K562 (cell line): ENCODE measurements at regions not wholly inside any gene's neighbourhood (a gene's known extent, or its start where the extent isn't known, plus 50 kb on each side); places are given as distances from the start of the nearest gene placed in this dataset.

Experiments used
- ATAC-seq: fragments of 200-7000 bp; cut with Tn5 transposase; 3 replicates; pipeline ENCODE4 v1.9.1; 2020; ENCODE audit warnings: moderate library complexity
- BruUV-seq: library from RNA; stranded (reverse); fragments of 400-500 nt; replicated peaks from 2 replicates; lab custom pipeline; 2021; lab: Mats Ljungman, UMichigan
- CTCF ChIA-PET: fragments of 300-600 bp; formaldehyde crosslinking; extraction: SDS; loops from one replicate; lab custom pipeline; 2021; ENCODE audit warnings: low intra/inter-chr PET ratio; lab: Yijun Ruan, JAX
- POLR2A ChIA-PET: fragments of 300-600, 350-650 bp; sonication (Branson Sonifier 250); formaldehyde crosslinking; extraction: SDS; loops from one replicate; lab custom pipeline; 2021; ENCODE audit warnings: antibody characterized with exemption, inconsistent platforms; lab: Yijun Ruan, JAX
- DNase-seq, 4 experiments: peaks; one replicate each; pipeline versions ENCODE4 v3.0.0 to v3.0.0-alpha.2; 2011 to 2018; ENCODE audit warnings: low spot score in 3 of 4, mixed read lengths in 3 of 4; ENCODE audit errors: extremely low read depth in 1 of 4
- FAIRE-seq: peaks from 2 replicates; lab custom pipeline; 2011; peaks lifted over from hg19 to GRCh38; lab: Jason Lieb, UNC
- H2AFZ ChIP-seq: 2 replicates; pipeline ENCODE4 v1.6.0; 2011; ENCODE audit warnings: low read depth, low read length, control low read depth, inconsistent platforms
- H3K27ac ChIP-seq: fragments of 200-600 bp; 3 replicates; pipeline ENCODE4 v1.8.0; 2011; ENCODE audit warnings: low read depth, mild to moderate bottlenecking, control low read depth, inconsistent platforms, low read length, moderate library complexity, mixed read lengths; ENCODE audit errors: extremely low read depth
- H3K27me3 ChIP-seq, 2 experiments: fragments of 300-600 bp in 1 of 2; 2 replicates in 1 of 2; 3 replicates in 1 of 2; pipeline versions ENCODE4 v1.6.0 to v1.8.0; 2011; ENCODE audit warnings: inconsistent platforms in 2 of 2, low read length in 2 of 2, mild to moderate bottlenecking in 1 of 2, mixed read lengths in 1 of 2, moderate library complexity in 1 of 2; ENCODE audit not compliant: control insufficient read depth in 2 of 2, insufficient read depth in 2 of 2
- H3K36me3 ChIP-seq: fragments of 300-600 bp; 3 replicates; pipeline ENCODE4 v1.8.0; 2011; ENCODE audit warnings: mild to moderate bottlenecking, low read length, inconsistent platforms; ENCODE audit not compliant: control insufficient read depth, insufficient read depth
- H3K4me1 ChIP-seq, 2 experiments: fragments of 200-600 bp in 1 of 2; replicated peaks in 1 of 2; 2 replicates in 1 of 2; 3 replicates in 1 of 2; pipeline versions ENCODE4 v1.5.1 to v1.8.0; 2011; ENCODE audit warnings: inconsistent platforms in 2 of 2, low read length in 2 of 2, mild to moderate bottlenecking in 1 of 2, mixed read lengths in 1 of 2, moderate library complexity in 1 of 2; ENCODE audit not compliant: control insufficient read depth in 2 of 2, insufficient read depth in 2 of 2
- H3K4me2 ChIP-seq: 2 replicates; pipeline ENCODE4 v1.6.1; 2011; ENCODE audit warnings: low read length, control low read depth, inconsistent platforms, mixed read lengths; ENCODE audit not compliant: insufficient read depth
- H3K4me3 ChIP-seq: fragments of 200-600 bp; sonication (generic), shearing (Covaris generic); 2 replicates; pipeline ENCODE4 v1.5.1; 2016; ENCODE audit warnings: control low read depth, inconsistent platforms
- H3K79me2 ChIP-seq: fragments of 200-600 bp; 3 replicates; pipeline ENCODE4 v1.8.0; 2011; ENCODE audit warnings: low read length, inconsistent platforms; ENCODE audit not compliant: control insufficient read depth, insufficient read depth
- H3K9ac ChIP-seq, 2 experiments: 2 replicates each; pipeline versions ENCODE4 v1.6.0 to v1.6.1; 2011; ENCODE audit warnings: low read depth in 2 of 2, low read length in 2 of 2, control low read depth in 1 of 2, inconsistent platforms in 1 of 2, mild to moderate bottlenecking in 1 of 2, mixed read lengths in 1 of 2; ENCODE audit not compliant: insufficient read depth in 1 of 2
- H3K9me1 ChIP-seq: one replicate; pipeline ENCODE4 v1.6.0; 2011; ENCODE audit warnings: inconsistent platforms, mild to moderate bottlenecking, low read length, moderate library complexity; ENCODE audit not compliant: control insufficient read depth, insufficient read depth
- H3K9me3 ChIP-seq: replicated peaks from 2 replicates; pipeline ENCODE4 v1.5.1; 2011; ENCODE audit warnings: low read depth, low read length, inconsistent platforms; ENCODE audit not compliant: control insufficient read depth, insufficient read depth
- H4K20me1 ChIP-seq: replicated peaks from 2 replicates; pipeline ENCODE4 v1.6.1; 2011; ENCODE audit warnings: low read length, inconsistent platforms, mixed read lengths; ENCODE audit not compliant: control insufficient read depth, insufficient read depth
- BRCA1 ChIP-seq, 2 experiments: fragments of 450-650 bp in 1 of 2; sonication (generic) in 1 of 2; formaldehyde crosslinking in 1 of 2; IDR thresholded peaks; 2 replicates each; pipeline versions ENCODE4 v1.5.0 to v1.6.1; 2017 to 2020; ENCODE audit warnings: mild to moderate bottlenecking in 1 of 2, missing genetic modification reagents in 1 of 2
- CBX3 ChIP-seq, 2 experiments: IDR thresholded peaks; 1 replicate in 1 of 2; 2 replicates in 1 of 2; pipeline ENCODE4 v1.6.1; 2012; ENCODE audit warnings: inconsistent platforms in 2 of 2, low read length in 2 of 2, borderline replicate concordance in 1 of 2, control low read depth in 1 of 2
- CCAR2 ChIP-seq: fragments of 200-400 bp; formaldehyde crosslinking; IDR thresholded peaks from 2 replicates; pipeline ENCODE4 v1.6.1; 2017; ENCODE audit warnings: mild to moderate bottlenecking, low read depth, low read length
- ETS2 ChIP-seq: IDR thresholded peaks from 2 replicates; pipeline ENCODE4 v1.6.1; 2016; ENCODE audit warnings: borderline replicate concordance, missing genetic modification characterization, mild to moderate bottlenecking, moderate library complexity, missing compliant biosample characterization; ENCODE audit not compliant: poor library complexity, severe bottlenecking
- GTF2A2 ChIP-seq: IDR thresholded peaks from 2 replicates; pipeline ENCODE4 v1.6.1; 2016; ENCODE audit warnings: mild to moderate bottlenecking, missing genetic modification characterization, missing compliant biosample characterization
- ILF3 ChIP-seq: fragments of 450-650 bp; IDR thresholded peaks from 2 replicates; pipeline ENCODE4 v1.6.1; 2018; ENCODE audit warnings: antibody characterized with exemption, mild to moderate bottlenecking, moderate library complexity, borderline replicate concordance
- NR1H2 ChIP-seq: sonication (generic); formaldehyde crosslinking; IDR thresholded peaks from 2 replicates; pipeline ENCODE4 v1.4.0; 2020; ENCODE audit warnings: mild to moderate bottlenecking, missing genetic modification reagents
- NR2C1 ChIP-seq, 2 experiments: fragments of 450-650 bp; IDR thresholded peaks; 2 replicates each; pipeline ENCODE4 v1.6.1; 2017; ENCODE audit warnings: mild to moderate bottlenecking in 2 of 2, antibody characterized with exemption in 1 of 2, inconsistent platforms in 1 of 2, missing compliant biosample characterization in 1 of 2, missing genetic modification characterization in 1 of 2
- TBP ChIP-seq: optimal IDR thresholded peaks from 2 replicates; pipeline ENCODE3; 2011; ENCODE audit warnings: low read depth, low read length, improper control_type of control experiment
- TRIM24 ChIP-seq, 2 experiments: fragments of 450-650 bp; IDR thresholded peaks; 2 replicates each; pipeline ENCODE4 v1.6.1; 2016
- ZBED1 ChIP-seq: IDR thresholded peaks from 2 replicates; pipeline ENCODE4 v1.6.1; 2014
- ZFX ChIP-seq: sonication (generic); formaldehyde crosslinking; IDR thresholded peaks from 2 replicates; pipeline ENCODE4 v1.8.0; 2022; ENCODE audit warnings: mild to moderate bottlenecking, missing genetic modification reagents, moderate library complexity
- ZNF311 ChIP-seq: fragments of 250-450 bp; sonication (Bioruptor Pico); IDR thresholded peaks from 2 replicates; pipeline ENCODE4 v1.4.0; 2020; ENCODE audit warnings: mild to moderate bottlenecking, moderate library complexity
- ZNF717 ChIP-seq: fragments of 250-450 bp; sonication (Bioruptor Pico); IDR thresholded peaks from 2 replicates; pipeline ENCODE4 v1.5.0; 2021
- in situ Hi-C: fragments of 300-500 bp; cut with MboI; formaldehyde crosslinking; loops from 4 replicates; pipeline ENCODE4 v1.15.0; 2018; ENCODE audit warnings: inconsistent platforms, mixed read lengths
- intact Hi-C: fragments of 100-400 bp; cut with micrococcal nuclease; formaldehyde crosslinking; loops from 2 replicates; pipeline ENCODE4 v1.14.2; 2022
- TF ChIP-seq, protein P1 (sequence below): fragments of 450-650 bp; formaldehyde crosslinking; IDR thresholded peaks from 2 replicates; pipeline ENCODE4 v1.4.0; 2020; ENCODE audit warnings: mild to moderate bottlenecking, moderate library complexity
- TF ChIP-seq, protein P2 (sequence below), 2 experiments: fragments of 450-650 bp in 1 of 2; sonication (generic) in 1 of 2; formaldehyde crosslinking in 1 of 2; IDR thresholded peaks in 1 of 2; conservative IDR thresholded peaks in 1 of 2; 2 replicates each; pipeline versions ENCODE4 v1.6.1 to v1.8.1; 2016 to 2023; ENCODE audit warnings: mild to moderate bottlenecking in 2 of 2, moderate library complexity in 2 of 2, inconsistent platforms in 1 of 2, missing genetic modification reagents in 1 of 2
- TF ChIP-seq, protein P3 (sequence below): sonication (generic); IDR thresholded peaks from 2 replicates; pipeline ENCODE4 v1.6.1; 2016
- TF ChIP-seq, protein P4 (sequence below): sonication (generic); formaldehyde crosslinking; IDR thresholded peaks from 2 replicates; pipeline ENCODE4 v1.9.0; 2022; ENCODE audit warnings: mild to moderate bottlenecking, missing genetic modification reagents
- TF ChIP-seq, protein P5 (sequence below): fragments of 250-450 bp; sonication (Bioruptor Pico); IDR thresholded peaks from 2 replicates; pipeline ENCODE4 v1.5.0; 2022; ENCODE audit warnings: mild to moderate bottlenecking

DNA sequence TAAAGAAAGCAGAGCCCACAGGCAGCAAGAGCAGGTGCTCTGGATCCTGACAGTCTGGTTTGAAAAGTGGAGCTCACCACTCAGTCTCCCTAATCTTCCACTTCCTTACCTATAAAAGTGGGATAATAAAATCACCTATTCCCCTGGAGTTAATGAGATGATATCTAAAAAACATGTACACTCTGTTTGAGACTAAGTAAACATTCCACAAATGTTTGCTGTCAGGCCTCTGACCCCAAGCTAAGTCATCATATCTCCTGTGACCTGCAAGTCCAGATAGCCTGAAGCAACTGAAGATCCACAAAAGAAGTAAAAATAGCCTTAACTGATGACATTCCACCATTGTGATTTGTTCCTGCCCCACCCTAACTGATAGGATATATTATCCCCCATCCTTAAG, 1324.5 kb downstream of the XPNPEP1 start:
- no peak overlapping the region for H3K9ac ChIP-seq
- H3K4me2 ChIP-seq = no peak overlapping the region
- no peaks in the 10 kb centered on the region for H3K36me3 ChIP-seq
- ChIA-PET CTCF (no interaction called here), POLR2A (no interaction called here)
- DNase-seq = no peak
- in situ Hi-C loops = no loop called here
- no peak overlapping the region for H3K27ac ChIP-seq
- no TSS peak for BruUV-seq
- TF ChIP-seq, protein P1, sequence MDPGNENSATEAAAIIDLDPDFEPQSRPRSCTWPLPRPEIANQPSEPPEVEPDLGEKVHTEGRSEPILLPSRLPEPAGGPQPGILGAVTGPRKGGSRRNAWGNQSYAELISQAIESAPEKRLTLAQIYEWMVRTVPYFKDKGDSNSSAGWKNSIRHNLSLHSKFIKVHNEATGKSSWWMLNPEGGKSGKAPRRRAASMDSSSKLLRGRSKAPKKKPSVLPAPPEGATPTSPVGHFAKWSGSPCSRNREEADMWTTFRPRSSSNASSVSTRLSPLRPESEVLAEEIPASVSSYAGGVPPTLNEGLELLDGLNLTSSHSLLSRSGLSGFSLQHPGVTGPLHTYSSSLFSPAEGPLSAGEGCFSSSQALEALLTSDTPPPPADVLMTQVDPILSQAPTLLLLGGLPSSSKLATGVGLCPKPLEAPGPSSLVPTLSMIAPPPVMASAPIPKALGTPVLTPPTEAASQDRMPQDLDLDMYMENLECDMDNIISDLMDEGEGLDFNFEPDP (CRISPR knock-in tag) = no peak
- no peak for TF ChIP-seq CCAR2
- TF ChIP-seq ILF3 = no peak
- TF ChIP-seq ZNF717 (CRISPR knock-in tag) = no peak
- no peak for TF ChIP-seq ZNF311 (CRISPR knock-in tag)
- TF ChIP-seq, protein P2, sequence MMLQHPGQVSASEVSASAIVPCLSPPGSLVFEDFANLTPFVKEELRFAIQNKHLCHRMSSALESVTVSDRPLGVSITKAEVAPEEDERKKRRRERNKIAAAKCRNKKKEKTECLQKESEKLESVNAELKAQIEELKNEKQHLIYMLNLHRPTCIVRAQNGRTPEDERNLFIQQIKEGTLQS (IDR thresholded peaks at IDR 0.05) = no peak
- TF ChIP-seq, protein P2 (CRISPR knock-in tag; conservative IDR thresholded peaks at IDR 0.05) = no peak
- TF ChIP-seq NR1H2 (CRISPR knock-in tag) = no peak
- TF ChIP-seq BRCA1 (IDR thresholded peaks at IDR 0.05) = no peak
- no peak for TF ChIP-seq BRCA1 (CRISPR knock-in tag; IDR thresholded peaks at IDR 0.05)
- no peak for TF ChIP-seq ZBED1
- no peak for TF ChIP-seq GTF2A2 (tag)
- TF ChIP-seq TRIM24 (IDR thresholded peaks at IDR 0.05) = no peak
- TF ChIP-seq ZFX (CRISPR knock-in tag) = no peak
- TF ChIP-seq NR2C1 (IDR thresholded peaks at IDR 0.05) = no peak
- no peak for TF ChIP-seq NR2C1 (tag; IDR thresholded peaks at IDR 0.05)
- TF ChIP-seq, protein P3, sequence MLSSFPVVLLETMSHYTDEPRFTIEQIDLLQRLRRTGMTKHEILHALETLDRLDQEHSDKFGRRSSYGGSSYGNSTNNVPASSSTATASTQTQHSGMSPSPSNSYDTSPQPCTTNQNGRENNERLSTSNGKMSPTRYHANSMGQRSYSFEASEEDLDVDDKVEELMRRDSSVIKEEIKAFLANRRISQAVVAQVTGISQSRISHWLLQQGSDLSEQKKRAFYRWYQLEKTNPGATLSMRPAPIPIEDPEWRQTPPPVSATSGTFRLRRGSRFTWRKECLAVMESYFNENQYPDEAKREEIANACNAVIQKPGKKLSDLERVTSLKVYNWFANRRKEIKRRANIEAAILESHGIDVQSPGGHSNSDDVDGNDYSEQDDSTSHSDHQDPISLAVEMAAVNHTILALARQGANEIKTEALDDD = no peak
- TF ChIP-seq, protein P4, sequence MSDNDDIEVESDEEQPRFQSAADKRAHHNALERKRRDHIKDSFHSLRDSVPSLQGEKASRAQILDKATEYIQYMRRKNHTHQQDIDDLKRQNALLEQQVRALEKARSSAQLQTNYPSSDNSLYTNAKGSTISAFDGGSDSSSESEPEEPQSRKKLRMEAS (CRISPR knock-in tag) = no peak
- no peak for TF ChIP-seq ETS2 (tag)
- TF ChIP-seq CBX3 (IDR thresholded peaks at IDR 0.05; ENCODE audit: borderline replicate concordance in 1 of 2, low read length in 2 of 2) = no peak
- no peak for TF ChIP-seq TBP
- TF ChIP-seq, protein P5, sequence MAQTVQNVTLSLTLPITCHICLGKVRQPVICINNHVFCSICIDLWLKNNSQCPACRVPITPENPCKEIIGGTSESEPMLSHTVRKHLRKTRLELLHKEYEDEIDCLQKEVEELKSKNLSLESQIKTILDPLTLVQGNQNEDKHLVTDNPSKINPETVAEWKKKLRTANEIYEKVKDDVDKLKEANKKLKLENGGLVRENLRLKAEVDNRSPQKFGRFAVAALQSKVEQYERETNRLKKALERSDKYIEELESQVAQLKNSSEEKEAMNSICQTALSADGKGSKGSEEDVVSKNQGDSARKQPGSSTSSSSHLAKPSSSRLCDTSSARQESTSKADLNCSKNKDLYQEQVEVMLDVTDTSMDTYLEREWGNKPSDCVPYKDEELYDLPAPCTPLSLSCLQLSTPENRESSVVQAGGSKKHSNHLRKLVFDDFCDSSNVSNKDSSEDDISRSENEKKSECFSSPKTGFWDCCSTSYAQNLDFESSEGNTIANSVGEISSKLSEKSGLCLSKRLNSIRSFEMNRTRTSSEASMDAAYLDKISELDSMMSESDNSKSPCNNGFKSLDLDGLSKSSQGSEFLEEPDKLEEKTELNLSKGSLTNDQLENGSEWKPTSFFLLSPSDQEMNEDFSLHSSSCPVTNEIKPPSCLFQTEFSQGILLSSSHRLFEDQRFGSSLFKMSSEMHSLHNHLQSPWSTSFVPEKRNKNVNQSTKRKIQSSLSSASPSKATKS (CRISPR knock-in tag) = no peak
- TF ChIP-seq, all 486 proteins: peak for 0
- Histone ChIP-seq H3K27me3 (no peaks in the 10 kb centered on the region), H3K9me1 (no peaks in the 10 kb centered on the region), H4K20me1 (no peaks in the 10 kb centered on the region), H3K9me3 (no peaks in the 10 kb centered on the region), H3K4me3 (no peak overlapping the region), H3K4me1 (no peaks in the 10 kb centered on the region), H3K79me2 (no peaks in the 10 kb centered on the region), H2AFZ (no peak overlapping the region)
- ATAC-seq = no peak
- intact Hi-C loops = no loop called here
- FAIRE-seq = no peak
